A673 (cell line): ENCODE measurements at regions not wholly inside any gene's neighbourhood (a gene's known extent, or its start where the extent isn't known, plus 50 kb on each side); places are given as distances from the start of the nearest gene placed in this dataset.

Experiments used
- BruUV-seq: library from RNA; stranded (reverse); fragments of 400-500 nt; replicated peaks from 2 replicates; lab custom pipeline; 2021; lab: Mats Ljungman, UMichigan
- CTCF ChIA-PET: fragments of 300-600 bp; sonication (Branson Sonifier 250); formaldehyde crosslinking; loops from one replicate; lab custom pipeline; 2022; ENCODE audit warnings: antibody characterized with exemption; lab: Charles Lee
- POLR2A ChIA-PET: fragments of 300-600 bp; sonication (Branson Sonifier 250); formaldehyde crosslinking; loops from one replicate; lab custom pipeline; 2022; ENCODE audit warnings: antibody characterized with exemption; ENCODE audit not compliant: low non-redundant PET; lab: Charles Lee
- DNase-seq: peaks from one replicate; pipeline ENCODE4 v3.0.0-alpha.2; 2015; ENCODE audit warnings: low spot score
- H3K27ac ChIP-seq: fragments of 200-600 bp; sonication (generic); 2 replicates; pipeline ENCODE4 v1.5.1; 2016; ENCODE audit warnings: mixed run types, low read depth, mild to moderate bottlenecking, mixed read lengths, antibody characterized with exemption, low read length; ENCODE audit not compliant: poor library complexity, severe bottlenecking
- H3K27me3 ChIP-seq: fragments of 200-600 bp; sonication (generic); replicated peaks from 2 replicates; pipeline ENCODE4 v1.6.1; 2017; ENCODE audit warnings: mixed run types, low read depth, mild to moderate bottlenecking, mixed read lengths, antibody characterized with exemption, low read length; ENCODE audit not compliant: insufficient read depth, poor library complexity
- H3K36me3 ChIP-seq: fragments of 200-600 bp; sonication (generic); 2 replicates; pipeline ENCODE4 v1.6.1; 2016; ENCODE audit warnings: mixed run types, mild to moderate bottlenecking, mixed read lengths, antibody characterized with exemption, low read length; ENCODE audit not compliant: insufficient read depth, poor library complexity, severe bottlenecking
- H3K4me1 ChIP-seq: fragments of 200-600 bp; sonication (generic); 2 replicates; pipeline ENCODE4 v1.6.1; 2017; ENCODE audit warnings: mixed run types, mild to moderate bottlenecking, mixed read lengths, antibody characterized with exemption, low read length; ENCODE audit not compliant: insufficient read depth, poor library complexity, severe bottlenecking
- H3K4me3 ChIP-seq: fragments of 200-600 bp; sonication (generic); 2 replicates; pipeline ENCODE4 v1.5.1; 2016; ENCODE audit warnings: low read depth, mixed run types, mild to moderate bottlenecking, mixed read lengths, low read length; ENCODE audit not compliant: poor library complexity, severe bottlenecking
- H3K9me3 ChIP-seq: fragments of 200-600 bp; sonication (generic); 2 replicates; pipeline ENCODE4 v1.6.1; 2016; ENCODE audit warnings: mixed run types, low read depth, mild to moderate bottlenecking, mixed read lengths, antibody characterized with exemption, low read length; ENCODE audit not compliant: poor library complexity, severe bottlenecking
- EZH2 ChIP-seq: fragments of 200-600 bp; sonication (generic); IDR thresholded peaks from 2 replicates; pipeline ENCODE4 v1.6.1; 2017; ENCODE audit warnings: borderline replicate concordance, low read depth, mild to moderate bottlenecking, mixed read lengths, antibody characterized with exemption, low read length; ENCODE audit not compliant: poor library complexity, severe bottlenecking
- intact Hi-C: fragments of 100-400 bp; cut with micrococcal nuclease; formaldehyde crosslinking; loops from one replicate; pipeline ENCODE4 v1.10.0; 2022; ENCODE audit not compliant: unreplicated experiment
- TF ChIP-seq, protein P1 (sequence below): fragments of 300-800, 200-600 bp; sonication (generic); conservative IDR thresholded peaks from 2 replicates; pipeline ENCODE4 v1.5.1; 2017; ENCODE audit warnings: low read depth, mild to moderate bottlenecking, antibody characterized with exemption, low read length, moderate library complexity, mixed read lengths

GRCh38 chr21:35297665-35298064 lies 248.6 kb upstream of the RUNX1 start:
- H3K36me3 ChIP-seq = no peaks in the 10 kb centered on the region
- no peak overlapping the region for H3K4me3 ChIP-seq
- POLR2A ChIA-PET = no interaction called here
- intact Hi-C loops = no loop called here
- no peaks in the 10 kb centered on the region for H3K9me3 ChIP-seq
- no peak for DNase-seq
- H3K27me3 ChIP-seq = peaks cover 14% of the 10 kb centered on the region
- no peaks in the 10 kb centered on the region for H3K4me1 ChIP-seq
- TF ChIP-seq, protein P1, sequence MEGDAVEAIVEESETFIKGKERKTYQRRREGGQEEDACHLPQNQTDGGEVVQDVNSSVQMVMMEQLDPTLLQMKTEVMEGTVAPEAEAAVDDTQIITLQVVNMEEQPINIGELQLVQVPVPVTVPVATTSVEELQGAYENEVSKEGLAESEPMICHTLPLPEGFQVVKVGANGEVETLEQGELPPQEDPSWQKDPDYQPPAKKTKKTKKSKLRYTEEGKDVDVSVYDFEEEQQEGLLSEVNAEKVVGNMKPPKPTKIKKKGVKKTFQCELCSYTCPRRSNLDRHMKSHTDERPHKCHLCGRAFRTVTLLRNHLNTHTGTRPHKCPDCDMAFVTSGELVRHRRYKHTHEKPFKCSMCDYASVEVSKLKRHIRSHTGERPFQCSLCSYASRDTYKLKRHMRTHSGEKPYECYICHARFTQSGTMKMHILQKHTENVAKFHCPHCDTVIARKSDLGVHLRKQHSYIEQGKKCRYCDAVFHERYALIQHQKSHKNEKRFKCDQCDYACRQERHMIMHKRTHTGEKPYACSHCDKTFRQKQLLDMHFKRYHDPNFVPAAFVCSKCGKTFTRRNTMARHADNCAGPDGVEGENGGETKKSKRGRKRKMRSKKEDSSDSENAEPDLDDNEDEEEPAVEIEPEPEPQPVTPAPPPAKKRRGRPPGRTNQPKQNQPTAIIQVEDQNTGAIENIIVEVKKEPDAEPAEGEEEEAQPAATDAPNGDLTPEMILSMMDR = no peak
- TF ChIP-seq EZH2 = no peak
- no peak overlapping the region for H3K27ac ChIP-seq
- BruUV-seq = no TSS peak
- CTCF ChIA-PET = no interaction called here

DNA sequence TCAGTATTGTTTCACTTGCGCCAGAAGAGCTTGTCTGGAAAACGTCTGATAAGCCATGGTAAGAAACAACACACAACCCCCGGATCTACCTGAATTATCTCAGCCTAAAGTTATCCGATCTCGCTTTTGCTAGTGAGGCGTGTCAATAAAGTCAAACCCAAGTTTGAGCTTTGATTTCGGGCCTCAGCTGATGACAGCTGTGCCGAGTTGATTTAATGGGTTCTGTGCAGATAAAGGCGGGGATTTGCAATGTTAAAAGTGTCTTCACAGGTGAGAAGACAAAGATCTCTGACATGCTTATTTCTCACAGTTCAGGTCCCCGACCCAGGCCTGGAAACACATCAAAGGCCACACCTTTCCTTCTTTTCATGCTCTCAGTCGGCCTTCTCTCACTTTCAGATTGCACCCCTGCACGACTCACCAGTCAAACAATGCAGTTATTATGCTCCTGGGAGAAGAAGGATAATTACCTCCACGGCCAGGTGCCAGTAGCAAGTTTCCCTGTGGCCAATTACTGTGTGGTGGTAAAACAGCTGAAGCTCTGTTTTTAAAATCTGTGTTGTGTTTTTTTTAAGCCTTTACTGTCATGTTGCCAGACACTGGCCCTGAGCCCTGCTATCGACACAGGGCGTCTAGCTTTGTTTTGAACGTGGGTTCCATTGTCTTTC lies 245.3 kb upstream of the RUNX1 start:
- Histone ChIP-seq H3K4me1 (no peaks in the 10 kb centered on the region), H3K4me3 (no peak overlapping the region), H3K9me3 (no peaks in the 10 kb centered on the region), H3K27me3 (peaks cover 24% of the 10 kb centered on the region), H3K27ac (no peak overlapping the region), H3K36me3 (no peaks in the 10 kb centered on the region)
- DNase-seq = no peak
- ChIA-PET POLR2A (no interaction called here), CTCF (no interaction called here)
- intact Hi-C loops = no loop called here
- TF ChIP-seq, protein P1 = no peak
- no peak for TF ChIP-seq EZH2
- BruUV-seq = no TSS peak

DNA sequence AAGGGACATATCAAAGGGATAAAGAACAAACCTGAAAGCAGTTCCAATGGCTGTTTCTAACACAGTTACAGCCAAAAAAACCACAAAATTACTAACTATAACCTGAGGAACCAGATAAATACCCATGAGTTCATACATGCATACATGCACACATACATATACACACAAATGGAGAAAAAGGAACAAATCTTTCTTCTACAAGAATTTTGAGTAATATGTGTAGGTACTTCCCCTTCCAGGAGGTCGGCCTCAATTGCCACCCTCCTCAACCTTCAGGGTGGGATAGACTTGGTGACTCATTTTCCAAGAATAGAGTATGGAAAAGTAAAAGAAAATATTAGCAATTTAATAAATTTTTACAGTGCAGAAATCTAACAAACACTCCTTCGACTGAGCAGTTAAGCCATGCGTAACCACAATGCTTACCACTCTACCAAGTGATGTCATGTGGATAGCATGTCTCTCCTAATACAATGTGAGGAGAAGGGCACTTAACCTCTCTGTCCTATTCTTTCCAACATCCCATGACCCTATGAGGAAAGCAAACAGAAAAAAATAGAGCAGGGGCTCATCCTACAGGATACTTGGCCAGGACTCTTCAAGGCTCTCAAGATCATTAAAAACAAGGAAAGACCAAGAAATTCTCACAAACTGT lies 243.0 kb upstream of the RUNX1 start:
- intact Hi-C loops = no loop called here
- POLR2A ChIA-PET = no interaction called here
- no TSS peak for BruUV-seq
- peaks cover 10% of the 10 kb centered on the region for H3K9me3 ChIP-seq
- H3K27me3 ChIP-seq = peaks cover 24% of the 10 kb centered on the region
- no peak for DNase-seq
- no peaks in the 10 kb centered on the region for H3K36me3 ChIP-seq
- H3K4me3 ChIP-seq = no peak overlapping the region
- no peak overlapping the region for H3K27ac ChIP-seq
- TF ChIP-seq EZH2 = no peak
- TF ChIP-seq, protein P1 = no peak
- CTCF ChIA-PET = no interaction called here
- H3K4me1 ChIP-seq = no peaks in the 10 kb centered on the region
